K562 (cell line): ENCODE measurements at regions not wholly inside any gene's neighbourhood (a gene's known extent, or its start where the extent isn't known, plus 50 kb on each side); places are given as distances from the start of the nearest gene placed in this dataset.

Source experiments
- ATF4 ChIP-seq: fragments of 450-650 bp; formaldehyde crosslinking; IDR thresholded peaks from 2 replicates; pipeline ENCODE4 v1.4.0; 2022; ENCODE audit warnings: mild to moderate bottlenecking, moderate library complexity
- BHLHE40 ChIP-seq: IDR thresholded peaks from 2 replicates; pipeline ENCODE4 v1.6.1; 2011; ENCODE audit warnings: low read length, improper control_type of control experiment
- CBX2 ChIP-seq: fragments of 200-600 bp; sonication (generic); IDR thresholded peaks from one replicate; pipeline ENCODE4 v1.6.1; 2012; ENCODE audit warnings: mild to moderate bottlenecking, low read length, inconsistent platforms; ENCODE audit not compliant: insufficient read depth, poor library complexity, severe bottlenecking
- CBX3 ChIP-seq, 2 experiments: IDR thresholded peaks; 1 replicate in 1 of 2; 2 replicates in 1 of 2; pipeline ENCODE4 v1.6.1; 2012; ENCODE audit warnings: inconsistent platforms in 2 of 2, low read length in 2 of 2, borderline replicate concordance in 1 of 2, control low read depth in 1 of 2
- CXXC5 ChIP-seq: fragments of 250-450 bp; sonication (Bioruptor Pico); IDR thresholded peaks from 2 replicates; pipeline ENCODE4 v1.8.0; 2022; ENCODE audit warnings: inconsistent platforms, mild to moderate bottlenecking, moderate library complexity
- ETV6 ChIP-seq, 3 experiments: fragments of 150-350 bp in 1 of 3; sonication (generic) in 1 of 3; formaldehyde crosslinking in 1 of 3; IDR thresholded peaks; 2 replicates each; pipeline versions ENCODE4 v1.6.1 to v1.8.0; 2014 to 2022; ENCODE audit warnings: borderline replicate concordance in 2 of 3, low read depth in 2 of 3, antibody characterized with exemption in 1 of 3, low read length in 1 of 3, mild to moderate bottlenecking in 1 of 3, missing genetic modification reagents in 1 of 3
- ILK ChIP-seq: fragments of 450-650 bp; IDR thresholded peaks from 2 replicates; pipeline ENCODE4 v1.6.1; 2016; ENCODE audit warnings: missing genetic modification characterization, low read depth, mild to moderate bottlenecking, missing compliant biosample characterization, moderate library complexity, borderline replicate concordance
- KDM2B ChIP-seq: fragments of 250-450 bp; sonication (Bioruptor Pico); IDR thresholded peaks from 2 replicates; pipeline ENCODE4 v1.8.0; 2021; ENCODE audit warnings: mild to moderate bottlenecking, moderate library complexity
- MTA1 ChIP-seq: fragments of 450-650 bp; IDR thresholded peaks from 2 replicates; pipeline ENCODE4 v1.6.1; 2017; ENCODE audit warnings: borderline replicate concordance
- NR2C2 ChIP-seq, 2 experiments: fragments of 200-800 bp in 1 of 2; sonication (Bioruptor generic) in 1 of 2; sonication (generic) in 1 of 2; formaldehyde crosslinking in 1 of 2; IDR thresholded peaks; 2 replicates each; pipeline versions ENCODE4 v1.6.1 to v1.8.0; 2016 to 2022; ENCODE audit warnings: mild to moderate bottlenecking in 1 of 2, missing compliant biosample characterization in 1 of 2, missing genetic modification characterization in 1 of 2, missing genetic modification reagents in 1 of 2
- POLR2AphosphoS2 ChIP-seq: IDR thresholded peaks from 2 replicates; pipeline ENCODE4 v1.6.1; 2012; ENCODE audit warnings: low read length, improper control_type of control experiment
- RFX5 ChIP-seq: IDR thresholded peaks from 2 replicates; pipeline ENCODE4 v1.6.1; 2011; ENCODE audit warnings: low read depth, mild to moderate bottlenecking, improper control_type of control experiment, low read length
- RUNX1 ChIP-seq: sonication (generic); IDR thresholded peaks from 2 replicates; pipeline ENCODE4 v1.6.1; 2016; ENCODE audit warnings: antibody characterized with exemption, low read depth
- SMAD2 ChIP-seq: fragments of 150-350 bp; IDR thresholded peaks from 2 replicates; pipeline ENCODE4 v1.6.1; 2014; ENCODE audit warnings: low read depth, mild to moderate bottlenecking, low read length
- SMARCA4 ChIP-seq: fragments of 450-650 bp; IDR thresholded peaks from 2 replicates; pipeline ENCODE4 v1.6.1; 2016
- SMARCC2 ChIP-seq: fragments of 450-650 bp; IDR thresholded peaks from 2 replicates; pipeline ENCODE4 v1.6.1; 2017; ENCODE audit warnings: antibody characterized with exemption, moderate library complexity, mild to moderate bottlenecking, low read depth
- SMARCE1 ChIP-seq: fragments of 450-650 bp; IDR thresholded peaks from 2 replicates; pipeline ENCODE4 v1.7.1; 2016; ENCODE audit warnings: mild to moderate bottlenecking
- ZKSCAN8 ChIP-seq: fragments of 200-800 bp; sonication (Bioruptor generic); IDR thresholded peaks from 2 replicates; pipeline ENCODE4 v1.6.1; 2016; ENCODE audit warnings: missing genetic modification characterization, missing compliant biosample characterization
- ZNF12 ChIP-seq: sonication (generic); formaldehyde crosslinking; IDR thresholded peaks from 2 replicates; pipeline ENCODE4 v1.4.0; 2020; ENCODE audit warnings: mild to moderate bottlenecking, missing genetic modification reagents
- ZNF79 ChIP-seq: fragments of 250-450 bp; sonication (Bioruptor Pico); IDR thresholded peaks from 2 replicates; pipeline ENCODE4 v1.4.0; 2020; ENCODE audit warnings: low read depth, mild to moderate bottlenecking, moderate library complexity
- TF ChIP-seq, protein P1 (sequence below): fragments of 450-650 bp; formaldehyde crosslinking; conservative IDR thresholded peaks from 2 replicates; pipeline ENCODE4 v1.4.0; 2022; ENCODE audit warnings: mild to moderate bottlenecking, missing genetic modification characterization
- TF ChIP-seq, protein P2 (sequence below): fragments of 450-650 bp; IDR thresholded peaks from 2 replicates; pipeline ENCODE4 v1.6.1; 2016; ENCODE audit warnings: borderline replicate concordance

DNA sequence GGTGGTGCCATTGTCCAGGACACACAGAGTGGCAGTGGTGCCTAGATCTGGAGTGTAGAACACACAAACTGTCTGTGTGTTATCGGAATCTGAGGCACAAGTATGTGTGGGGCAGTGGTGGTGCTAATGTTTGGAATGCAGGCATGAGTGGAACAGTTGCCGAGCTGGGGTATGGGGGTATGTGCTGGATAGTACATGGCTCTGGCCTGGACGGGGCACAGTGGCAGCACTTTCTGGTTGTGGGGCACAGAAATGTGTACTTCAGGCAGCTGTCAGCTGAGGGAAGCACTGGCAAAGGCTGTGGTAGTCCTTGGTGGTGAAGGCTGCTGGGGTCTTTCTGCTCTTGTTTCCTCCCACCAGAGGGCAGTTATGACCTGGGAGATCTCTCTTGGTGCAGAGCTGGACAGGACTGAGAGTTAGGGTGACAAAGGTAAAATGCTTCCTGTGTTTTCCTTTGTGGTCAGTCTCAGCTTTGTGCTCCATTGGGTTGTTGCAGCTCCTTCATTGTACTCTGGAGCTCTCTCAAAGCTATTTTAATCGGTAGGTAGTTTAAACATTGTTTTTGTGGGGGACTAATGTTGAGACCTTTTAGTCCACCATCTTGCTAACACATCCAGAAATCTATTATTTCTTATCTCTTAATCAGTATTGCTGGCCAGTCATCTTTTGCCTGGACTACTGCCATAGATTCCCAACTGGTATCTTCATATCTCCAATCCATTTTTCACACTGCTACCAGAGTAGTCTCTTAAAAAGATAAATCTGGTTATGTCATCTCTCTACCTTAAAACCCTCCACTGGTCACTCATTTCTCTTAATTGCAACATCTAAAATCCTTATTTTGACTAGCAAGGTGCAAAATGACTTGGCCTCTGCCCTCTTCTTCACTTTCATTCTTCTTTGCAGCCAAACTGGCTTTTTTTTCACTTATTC is 83.9 kb upstream of the NBPF4 start (continued):
- TF ChIP-seq ETV6 (IDR thresholded peaks at IDR 0.05; ENCODE audit: borderline replicate concordance in 1 of 2, low read depth in 2 of 2, low read length in 1 of 2), result no peak
- no peak for TF ChIP-seq ETV6 (CRISPR knock-in tag; IDR thresholded peaks at IDR 0.05; ENCODE audit: borderline replicate concordance)
- no peak for TF ChIP-seq RUNX1
- TF ChIP-seq RFX5, result no peak
- peak; percentile 57; the same call in 1 of the 2 replicates for TF ChIP-seq SMARCA4
- no peak for TF ChIP-seq BHLHE40
- no peak for TF ChIP-seq SMARCC2
- TF ChIP-seq ZNF79, result no peak
- TF ChIP-seq, protein P1, sequence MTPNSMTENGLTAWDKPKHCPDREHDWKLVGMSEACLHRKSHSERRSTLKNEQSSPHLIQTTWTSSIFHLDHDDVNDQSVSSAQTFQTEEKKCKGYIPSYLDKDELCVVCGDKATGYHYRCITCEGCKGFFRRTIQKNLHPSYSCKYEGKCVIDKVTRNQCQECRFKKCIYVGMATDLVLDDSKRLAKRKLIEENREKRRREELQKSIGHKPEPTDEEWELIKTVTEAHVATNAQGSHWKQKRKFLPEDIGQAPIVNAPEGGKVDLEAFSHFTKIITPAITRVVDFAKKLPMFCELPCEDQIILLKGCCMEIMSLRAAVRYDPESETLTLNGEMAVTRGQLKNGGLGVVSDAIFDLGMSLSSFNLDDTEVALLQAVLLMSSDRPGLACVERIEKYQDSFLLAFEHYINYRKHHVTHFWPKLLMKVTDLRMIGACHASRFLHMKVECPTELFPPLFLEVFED (CRISPR knock-in tag), result no peak
- peak; percentile 63; the same call in 1 of the 2 replicates for TF ChIP-seq SMARCE1
- no peak for TF ChIP-seq ZNF12 (CRISPR knock-in tag)
- no peak for TF ChIP-seq POLR2AphosphoS2
- TF ChIP-seq CBX2, result no peak
- TF ChIP-seq MTA1, result no peak
- TF ChIP-seq ATF4 (CRISPR knock-in tag), result no peak; the same call in 1 of the 2 replicates
- no peak for TF ChIP-seq ILK (tag)
- TF ChIP-seq, protein P2, sequence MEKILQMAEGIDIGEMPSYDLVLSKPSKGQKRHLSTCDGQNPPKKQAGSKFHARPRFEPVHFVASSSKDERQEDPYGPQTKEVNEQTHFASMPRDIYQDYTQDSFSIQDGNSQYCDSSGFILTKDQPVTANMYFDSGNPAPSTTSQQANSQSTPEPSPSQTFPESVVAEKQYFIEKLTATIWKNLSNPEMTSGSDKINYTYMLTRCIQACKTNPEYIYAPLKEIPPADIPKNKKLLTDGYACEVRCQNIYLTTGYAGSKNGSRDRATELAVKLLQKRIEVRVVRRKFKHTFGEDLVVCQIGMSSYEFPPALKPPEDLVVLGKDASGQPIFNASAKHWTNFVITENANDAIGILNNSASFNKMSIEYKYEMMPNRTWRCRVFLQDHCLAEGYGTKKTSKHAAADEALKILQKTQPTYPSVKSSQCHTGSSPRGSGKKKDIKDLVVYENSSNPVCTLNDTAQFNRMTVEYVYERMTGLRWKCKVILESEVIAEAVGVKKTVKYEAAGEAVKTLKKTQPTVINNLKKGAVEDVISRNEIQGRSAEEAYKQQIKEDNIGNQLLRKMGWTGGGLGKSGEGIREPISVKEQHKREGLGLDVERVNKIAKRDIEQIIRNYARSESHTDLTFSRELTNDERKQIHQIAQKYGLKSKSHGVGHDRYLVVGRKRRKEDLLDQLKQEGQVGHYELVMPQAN, result no peak
- no peak for TF ChIP-seq SMAD2
- peak in 1 of 2 experiments; percentile 17; a peak in 1 of 3 replicates for TF ChIP-seq CBX3 (IDR thresholded peaks at IDR 0.05; ENCODE audit: borderline replicate concordance in 1 of 2, low read length in 2 of 2)
- TF ChIP-seq NR2C2 (CRISPR knock-in tag; IDR thresholded peaks at IDR 0.05), result no peak
- TF ChIP-seq NR2C2 (tag; IDR thresholded peaks at IDR 0.05), result no peak
- no peak for TF ChIP-seq KDM2B (CRISPR knock-in tag)
- peak; percentile 31; the same call in 1 of the 2 replicates for TF ChIP-seq CXXC5
- no peak for TF ChIP-seq ZKSCAN8 (CRISPR knock-in tag)
